ENCODE measurements at regions not wholly inside any gene's neighbourhood (a gene's known extent, or its start where the extent isn't known, plus 50 kb on each side); places are given as distances from the start of the nearest gene placed in this dataset.
"Not testable (repeated sequence)": the region's sequence is repeated elsewhere in the genome, so short reads cannot be mapped to it uniquely, and the experiment has no call there.

DNA sequence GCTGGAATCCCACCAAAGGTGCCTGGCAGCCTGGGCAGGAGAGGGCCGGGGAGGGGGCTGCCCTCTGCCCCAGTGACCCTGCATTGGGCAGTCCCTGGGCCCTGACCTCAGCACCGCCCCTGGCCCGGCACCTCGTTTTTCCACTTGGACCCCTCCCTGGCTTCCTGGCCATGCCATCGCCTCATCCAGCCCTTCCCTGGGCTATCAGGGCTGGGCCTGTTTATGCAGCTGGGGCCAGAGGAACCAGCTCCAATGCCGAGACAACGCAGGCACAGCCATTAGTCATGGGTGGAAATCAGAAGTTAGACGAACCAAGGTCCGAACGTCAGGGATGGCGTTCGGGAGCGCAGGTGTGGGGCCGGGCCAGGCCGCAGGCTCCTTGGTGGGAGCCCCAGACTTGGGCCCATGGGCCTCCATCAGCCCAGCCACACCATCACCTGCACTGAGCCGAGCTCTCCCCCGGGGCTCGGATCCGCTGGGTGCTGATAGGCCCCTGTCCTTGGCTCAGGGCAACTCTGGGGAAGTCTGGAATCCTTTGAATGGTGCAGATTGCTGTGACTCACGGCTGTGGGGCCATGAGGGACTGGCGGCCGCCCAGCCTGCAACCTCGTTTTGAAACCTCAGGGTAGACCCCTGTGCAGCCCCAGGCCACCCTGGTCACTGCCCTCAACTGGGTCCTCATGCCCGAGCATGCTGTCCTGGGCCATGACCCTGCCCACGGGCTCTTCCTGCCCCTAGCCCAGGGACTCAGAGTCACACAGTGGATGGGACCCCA is 169.4 kb downstream of the KIF26A start:
- Histone ChIP-seq H3K9me3 (no peaks in the 10 kb centered on the region), H3K27me3 (no peaks in the 10 kb centered on the region), H3K4me3 (no peak overlapping the region), H3K36me3 (no peaks in the 10 kb centered on the region), H3K4me1 (no peaks in the 10 kb centered on the region), H3K27ac (no peak overlapping the region)
- intact Hi-C loops (cut with DNase I), result no loop called here
- TF ChIP-seq, protein P1, sequence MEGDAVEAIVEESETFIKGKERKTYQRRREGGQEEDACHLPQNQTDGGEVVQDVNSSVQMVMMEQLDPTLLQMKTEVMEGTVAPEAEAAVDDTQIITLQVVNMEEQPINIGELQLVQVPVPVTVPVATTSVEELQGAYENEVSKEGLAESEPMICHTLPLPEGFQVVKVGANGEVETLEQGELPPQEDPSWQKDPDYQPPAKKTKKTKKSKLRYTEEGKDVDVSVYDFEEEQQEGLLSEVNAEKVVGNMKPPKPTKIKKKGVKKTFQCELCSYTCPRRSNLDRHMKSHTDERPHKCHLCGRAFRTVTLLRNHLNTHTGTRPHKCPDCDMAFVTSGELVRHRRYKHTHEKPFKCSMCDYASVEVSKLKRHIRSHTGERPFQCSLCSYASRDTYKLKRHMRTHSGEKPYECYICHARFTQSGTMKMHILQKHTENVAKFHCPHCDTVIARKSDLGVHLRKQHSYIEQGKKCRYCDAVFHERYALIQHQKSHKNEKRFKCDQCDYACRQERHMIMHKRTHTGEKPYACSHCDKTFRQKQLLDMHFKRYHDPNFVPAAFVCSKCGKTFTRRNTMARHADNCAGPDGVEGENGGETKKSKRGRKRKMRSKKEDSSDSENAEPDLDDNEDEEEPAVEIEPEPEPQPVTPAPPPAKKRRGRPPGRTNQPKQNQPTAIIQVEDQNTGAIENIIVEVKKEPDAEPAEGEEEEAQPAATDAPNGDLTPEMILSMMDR (IDR thresholded peaks at IDR 0.05), result no peak
- no peak for ATAC-seq
- DNase-seq, result no peak

DNA sequence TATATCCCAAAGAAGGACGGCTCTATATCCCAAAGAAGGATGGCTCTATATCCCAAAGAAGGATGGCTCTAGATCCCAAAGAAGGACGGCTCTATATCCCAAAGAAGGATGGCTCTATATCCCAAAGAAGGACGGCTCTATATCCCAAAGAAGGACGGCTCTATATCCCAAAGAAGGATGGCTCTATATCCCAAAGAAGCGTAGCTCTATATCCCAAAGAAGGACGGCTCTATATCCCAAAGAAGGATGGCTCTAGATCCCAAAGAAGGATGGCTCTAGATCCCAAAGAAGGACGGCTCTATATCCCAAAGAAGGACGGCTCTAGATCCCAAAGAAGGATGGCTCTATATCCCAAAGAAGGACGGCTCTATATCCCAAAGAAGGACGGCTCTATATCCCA is 170.1 kb downstream of the KIF26A start:
- H3K4me1 ChIP-seq; H3K4me3 ChIP-seq; H3K36me3 ChIP-seq; ATAC-seq; H3K27ac ChIP-seq; DNase-seq; H3K27me3 ChIP-seq; H3K9me3 ChIP-seq; intact Hi-C loops (cut with DNase I): not testable (repeated sequence)

DNA sequence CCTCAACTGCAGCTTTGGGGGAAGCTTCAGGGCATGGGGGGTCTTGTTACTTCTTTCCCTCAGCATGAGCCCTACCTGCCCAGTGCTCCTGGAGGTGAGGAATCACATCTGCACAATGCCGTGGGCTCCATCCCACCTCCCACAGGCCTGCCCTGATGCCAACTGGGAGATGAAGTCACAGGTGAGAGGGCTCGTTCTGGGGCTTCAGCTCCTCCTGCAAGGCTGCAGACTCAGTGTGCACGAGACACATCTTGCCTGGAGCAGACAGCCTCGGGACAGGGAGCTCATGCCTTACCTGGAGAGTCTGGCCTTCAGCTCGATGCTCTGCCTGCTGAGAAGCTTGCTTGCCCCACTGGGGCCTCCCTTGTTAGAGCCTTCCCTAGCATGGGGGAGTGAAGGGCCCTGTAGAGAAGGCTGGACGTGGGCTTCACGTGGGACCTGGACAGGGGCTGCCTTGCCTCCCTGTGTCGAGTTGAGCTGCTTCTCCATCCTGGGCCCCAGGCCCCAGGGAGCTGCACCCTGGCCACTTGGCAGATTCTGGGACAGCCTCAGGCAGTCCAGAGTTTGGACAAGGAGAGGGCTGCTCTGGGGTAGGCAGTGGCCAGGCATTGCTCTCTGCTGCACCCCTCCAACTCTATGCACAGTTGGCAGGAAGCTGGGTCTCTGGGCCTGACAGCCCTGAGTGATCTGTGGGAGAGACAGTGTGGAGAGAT is 171.4 kb downstream of the KIF26A start:
- H3K9me3 ChIP-seq, result no peaks in the 10 kb centered on the region
- DNase-seq (no peak), ATAC-seq (no peak)
- intact Hi-C loops (cut with DNase I), result no loop called here
- H3K27ac ChIP-seq, result no peak overlapping the region
- TF ChIP-seq, protein P1 (IDR thresholded peaks at IDR 0.05), result no peak
- no peaks in the 10 kb centered on the region for H3K27me3 ChIP-seq
- no peaks in the 10 kb centered on the region for H3K4me1 ChIP-seq
- H3K4me3 ChIP-seq, result no peak overlapping the region
- no peaks in the 10 kb centered on the region for H3K36me3 ChIP-seq

DNA sequence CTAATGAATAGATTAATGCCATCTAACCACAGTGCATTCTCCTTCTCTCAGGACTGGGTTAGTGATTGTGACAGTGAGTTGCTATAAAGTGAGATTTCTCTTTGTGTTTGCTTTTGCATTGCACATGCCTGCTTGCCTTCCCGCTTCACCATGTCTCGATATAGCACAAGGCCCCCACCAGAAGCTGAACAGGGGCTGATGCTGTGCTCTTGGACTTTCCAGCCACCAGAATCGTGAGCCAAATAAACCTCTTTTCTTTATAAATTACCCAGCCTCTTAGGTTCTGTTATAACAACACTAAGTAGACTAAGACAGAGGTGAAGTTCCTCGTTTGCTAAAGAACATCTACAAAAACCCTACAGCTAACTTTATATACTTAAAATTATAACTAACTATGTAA is 173.0 kb downstream of the KIF26A start:
- Histone ChIP-seq H3K27me3 (no peaks in the 10 kb centered on the region), H3K36me3 (no peaks in the 10 kb centered on the region), H3K9me3 (no peaks in the 10 kb centered on the region), H3K4me1 (no peaks in the 10 kb centered on the region), H3K27ac (no peak overlapping the region), H3K4me3 (no peak overlapping the region)
- TF ChIP-seq, protein P1 (IDR thresholded peaks at IDR 0.05), result no peak
- intact Hi-C loops (cut with DNase I), result no loop called here
- ATAC-seq (no peak), DNase-seq (no peak)

DNA sequence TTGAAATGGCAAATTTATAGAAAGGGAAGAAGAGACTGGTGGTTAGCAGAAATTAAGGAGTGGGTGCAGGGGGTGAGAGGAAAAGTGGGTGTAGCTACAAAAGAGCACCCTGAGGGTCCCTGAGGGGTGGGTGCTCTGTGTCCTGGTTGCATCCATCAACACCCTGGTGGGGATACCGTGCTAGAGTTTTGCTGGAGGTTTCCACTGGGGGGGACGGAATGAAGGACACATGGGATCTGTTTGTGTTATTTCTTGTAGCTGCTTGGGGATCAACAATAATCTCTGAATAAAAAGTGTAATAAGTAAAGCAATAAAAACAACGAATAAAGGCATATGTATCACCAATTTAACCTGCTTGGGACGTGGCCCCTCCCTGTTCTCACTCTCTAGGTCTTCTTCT is 175.3 kb downstream of the KIF26A start:
- H3K4me1 ChIP-seq, result no peaks in the 10 kb centered on the region
- TF ChIP-seq, protein P1 (IDR thresholded peaks at IDR 0.05), result no peak
- no peak for DNase-seq
- no peaks in the 10 kb centered on the region for H3K36me3 ChIP-seq
- intact Hi-C loops (cut with DNase I), result no loop called here
- no peak overlapping the region for H3K4me3 ChIP-seq
- H3K27ac ChIP-seq, result no peak overlapping the region
- no peaks in the 10 kb centered on the region for H3K9me3 ChIP-seq
- ATAC-seq, result no peak
- H3K27me3 ChIP-seq, result no peaks in the 10 kb centered on the region

DNA sequence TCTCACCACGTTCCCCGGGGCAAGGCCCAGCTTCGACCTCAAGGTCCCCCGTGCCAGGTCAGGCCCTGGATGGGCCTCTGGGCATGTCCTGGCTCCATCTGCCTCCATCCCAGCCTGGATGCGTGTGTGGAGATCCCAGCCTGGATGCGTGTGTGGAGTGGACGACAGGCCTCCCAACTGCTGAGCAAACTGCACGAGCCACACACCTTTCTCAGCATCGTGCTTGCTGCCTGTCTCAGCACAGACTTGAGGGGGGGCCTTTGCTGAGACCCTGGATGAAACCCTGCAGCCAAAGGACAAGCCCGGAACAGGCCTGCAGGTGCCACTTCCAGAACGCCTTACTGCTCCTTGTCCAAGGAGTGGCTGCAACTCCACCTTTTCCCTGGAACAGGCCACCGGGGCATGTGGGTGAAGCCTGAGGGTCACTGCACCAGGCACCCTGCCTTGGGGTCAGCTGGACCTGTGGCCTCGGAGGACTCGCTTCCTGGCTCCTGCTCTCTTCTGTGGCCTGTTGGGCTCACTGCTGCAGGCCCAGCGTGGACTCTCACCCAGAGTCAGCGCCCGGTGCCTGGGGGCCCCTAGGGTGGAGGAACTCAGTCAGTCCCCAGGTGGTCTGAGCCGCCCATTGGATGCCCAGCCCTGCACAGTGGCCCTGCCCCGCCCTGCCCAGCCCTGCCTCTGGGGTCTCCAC is 176.0 kb downstream of the KIF26A start:
- ATAC-seq (no peak), DNase-seq (no peak)
- no peaks in the 10 kb centered on the region for H3K36me3 ChIP-seq
- no peak overlapping the region for H3K4me3 ChIP-seq
- intact Hi-C loops (cut with DNase I), result no loop called here
- H3K27me3 ChIP-seq, result no peaks in the 10 kb centered on the region
- no peaks in the 10 kb centered on the region for H3K9me3 ChIP-seq
- no peak overlapping the region for H3K27ac ChIP-seq
- TF ChIP-seq, protein P1 (IDR thresholded peaks at IDR 0.05), result no peak
- H3K4me1 ChIP-seq, result no peaks in the 10 kb centered on the region
